ENCODE measurements at regions not wholly inside any gene's neighbourhood (a gene's known extent, or its start where the extent isn't known, plus 50 kb on each side); places are given as distances from the start of the nearest gene placed in this dataset.
A peak's percentile ranks its signal among the peaks of the same experiment; 100 is the strongest.

DNA sequence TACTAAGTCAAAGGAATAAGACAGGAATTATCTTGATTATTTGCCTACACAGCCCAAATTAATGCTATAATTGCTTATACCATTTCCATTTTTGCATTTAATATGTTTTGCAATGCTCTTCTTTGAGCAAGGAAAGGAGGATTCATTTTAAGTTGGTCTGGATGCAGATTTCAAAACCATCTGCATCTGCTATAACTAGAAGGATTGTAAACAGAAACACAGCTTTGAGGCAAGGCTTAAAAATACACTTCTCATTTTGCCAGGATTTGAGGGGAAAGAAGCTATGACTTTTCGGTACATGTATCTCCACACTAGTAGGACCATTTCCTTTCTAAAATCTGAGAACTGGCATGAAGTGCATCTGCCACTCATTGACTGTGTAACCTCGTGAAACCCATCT lies 95.9 kb upstream of the MTNR1B start:
- in situ Hi-C loops (cut with HindIII; ENCODE audit: low pct_ligation_motif_present, low pct_unique_long_range_greater_than_20kb, low sequenced_read_pairs): no loop called here
- no peak for DNase-seq

DNA sequence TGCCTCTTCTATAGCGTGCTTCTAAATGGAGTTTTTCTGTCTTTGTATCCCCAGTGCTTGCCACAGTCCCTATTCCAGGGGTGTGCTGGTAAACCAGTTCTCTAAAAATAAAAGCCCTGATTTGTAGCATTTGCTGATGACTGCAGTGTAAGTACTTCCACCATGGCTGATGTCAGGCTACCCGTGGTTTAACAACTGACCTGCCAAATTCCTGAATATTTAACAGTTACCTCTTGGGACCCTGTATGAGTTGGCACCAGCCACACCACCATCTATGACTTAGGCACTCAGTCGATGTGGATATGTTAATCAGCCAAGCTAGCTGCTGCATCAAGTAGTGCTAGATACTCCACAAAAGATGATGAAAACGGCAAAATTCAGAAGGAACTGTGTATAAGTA lies 94.0 kb upstream of the MTNR1B start:
- DNase-seq: no peak
- in situ Hi-C loops (cut with HindIII; ENCODE audit: low pct_ligation_motif_present, low pct_unique_long_range_greater_than_20kb, low sequenced_read_pairs): no loop called here

DNA sequence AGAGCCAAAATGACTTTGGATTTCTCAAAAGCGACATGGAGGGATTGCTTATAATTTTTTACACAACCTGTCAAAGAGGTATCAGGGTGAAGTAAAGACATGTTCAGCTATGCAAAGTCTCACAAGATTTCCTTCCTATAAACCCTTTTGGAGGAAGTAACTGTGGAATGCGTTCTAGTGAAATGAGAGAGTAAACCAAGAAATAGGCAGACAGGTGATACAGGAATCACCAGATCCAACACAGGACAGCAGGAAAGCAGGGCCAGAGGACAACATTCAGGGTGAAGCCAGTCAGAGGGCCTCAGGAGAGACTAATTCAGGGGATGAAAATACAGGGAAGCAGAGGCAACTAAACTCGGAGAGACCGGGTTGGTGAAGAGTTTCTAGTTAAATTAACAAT lies 90.4 kb upstream of the MTNR1B start:
- in situ Hi-C loops (cut with HindIII; ENCODE audit: low pct_ligation_motif_present, low pct_unique_long_range_greater_than_20kb, low sequenced_read_pairs): no loop called here
- no peak for DNase-seq

DNA sequence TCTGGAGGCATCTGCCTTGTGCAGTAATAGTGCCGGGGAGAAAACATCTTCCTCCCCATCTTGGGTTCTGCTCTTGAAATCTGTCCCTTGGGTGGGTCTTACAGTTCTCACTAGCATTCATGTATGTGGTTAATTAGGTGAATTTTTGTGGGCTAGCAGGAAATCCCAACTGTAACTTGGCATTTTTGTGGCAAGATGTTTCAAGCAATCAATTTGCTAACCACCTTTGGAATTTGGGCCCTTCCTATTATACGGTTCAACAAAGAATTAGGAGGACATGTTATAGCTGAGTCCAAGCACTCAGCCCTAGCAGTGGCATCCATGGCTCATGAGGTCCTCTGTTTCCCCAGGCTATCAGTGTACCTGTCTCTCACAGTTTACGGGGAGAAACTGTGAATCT lies 89.1 kb upstream of the MTNR1B start:
- in situ Hi-C loops (cut with HindIII; ENCODE audit: low pct_ligation_motif_present, low pct_unique_long_range_greater_than_20kb, low sequenced_read_pairs): no loop called here
- no peak for DNase-seq

DNA sequence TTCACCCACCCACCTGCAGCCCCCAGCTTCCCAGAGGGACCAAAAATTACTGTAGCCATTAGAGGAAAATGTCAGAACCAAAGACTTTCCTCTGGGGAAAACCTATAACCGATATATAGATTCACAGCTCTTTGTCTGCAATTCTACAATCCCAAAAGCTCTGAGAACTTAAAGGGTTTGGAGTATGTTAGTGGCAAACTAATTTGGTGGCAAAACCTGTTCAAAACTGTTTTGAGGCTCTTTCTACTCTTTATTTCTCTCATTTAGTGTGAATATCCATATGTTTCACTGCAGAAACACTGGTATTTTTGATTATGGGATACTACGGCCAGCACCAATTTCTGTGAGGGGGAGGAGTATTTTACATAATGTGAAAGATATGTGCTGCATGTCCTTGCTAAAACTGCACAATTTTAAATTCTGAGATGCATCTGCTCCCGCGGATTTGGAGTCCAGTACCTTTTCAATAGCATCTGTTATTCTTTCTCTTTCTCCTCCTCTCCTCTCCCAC lies 87.5 kb upstream of the MTNR1B start:
- DNase-seq: no peak
- in situ Hi-C loops (cut with HindIII; ENCODE audit: low pct_ligation_motif_present, low pct_unique_long_range_greater_than_20kb, low sequenced_read_pairs): no loop called here

DNA sequence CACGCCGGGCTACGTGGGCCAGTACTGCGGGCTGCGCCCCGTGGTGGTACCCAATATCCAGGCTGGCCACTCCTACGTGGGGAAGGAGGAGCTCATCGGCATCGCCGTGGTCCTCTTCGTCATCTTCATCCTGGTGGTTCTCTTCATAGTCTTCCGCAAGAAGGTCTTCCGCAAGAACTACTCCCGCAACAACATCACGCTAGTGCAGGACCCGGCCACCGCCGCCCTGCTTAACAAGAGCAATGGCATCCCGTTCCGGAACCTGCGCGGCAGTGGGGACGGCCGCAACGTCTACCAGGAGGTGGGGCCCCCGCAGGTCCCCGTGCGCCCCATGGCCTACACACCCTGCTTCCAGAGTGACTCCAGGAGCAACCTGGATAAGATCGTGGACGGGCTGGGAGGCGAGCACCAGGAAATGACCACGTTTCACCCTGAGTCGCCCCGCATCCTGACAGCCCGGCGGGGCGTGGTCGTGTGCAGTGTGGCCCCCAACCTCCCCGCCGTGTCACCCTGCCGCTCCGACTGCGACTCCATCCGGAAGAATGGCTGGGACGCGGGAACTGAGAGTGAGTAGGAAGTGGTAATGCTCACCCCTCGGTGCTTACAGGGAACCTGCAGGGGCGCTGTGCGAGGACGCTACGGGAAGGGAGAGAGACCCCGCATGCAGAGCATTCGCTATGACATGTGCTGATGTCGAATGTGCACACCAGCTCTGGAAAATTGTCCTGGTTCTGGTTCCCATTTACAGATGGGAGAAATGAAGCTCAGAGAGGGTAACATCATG lies 86.4 kb upstream of the MTNR1B start:
- no peak for DNase-seq
- in situ Hi-C loops (cut with HindIII; ENCODE audit: low pct_ligation_motif_present, low pct_unique_long_range_greater_than_20kb, low sequenced_read_pairs): no loop called here

DNA sequence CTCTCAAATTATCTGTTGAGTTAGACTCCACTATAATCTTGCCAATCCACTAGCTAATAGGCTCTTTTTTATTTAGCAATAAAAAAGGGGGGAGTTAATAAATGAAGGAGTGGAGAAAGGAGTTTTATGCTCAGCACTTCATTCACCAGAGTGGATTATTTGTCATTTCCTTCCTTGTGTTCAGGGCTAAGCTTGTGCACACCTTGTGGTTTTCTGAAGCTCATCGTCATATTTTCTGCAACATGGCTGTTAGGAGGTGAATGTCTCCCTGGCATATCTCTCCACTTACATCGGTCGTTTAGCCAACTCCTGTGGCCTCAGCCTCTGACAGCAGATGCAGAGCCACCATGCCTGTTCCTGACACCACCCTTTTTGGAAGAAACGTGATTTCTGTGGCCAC lies 83.9 kb upstream of the MTNR1B start:
- in situ Hi-C loops (cut with HindIII; ENCODE audit: low pct_ligation_motif_present, low pct_unique_long_range_greater_than_20kb, low sequenced_read_pairs): no loop called here
- DNase-seq: no peak

DNA sequence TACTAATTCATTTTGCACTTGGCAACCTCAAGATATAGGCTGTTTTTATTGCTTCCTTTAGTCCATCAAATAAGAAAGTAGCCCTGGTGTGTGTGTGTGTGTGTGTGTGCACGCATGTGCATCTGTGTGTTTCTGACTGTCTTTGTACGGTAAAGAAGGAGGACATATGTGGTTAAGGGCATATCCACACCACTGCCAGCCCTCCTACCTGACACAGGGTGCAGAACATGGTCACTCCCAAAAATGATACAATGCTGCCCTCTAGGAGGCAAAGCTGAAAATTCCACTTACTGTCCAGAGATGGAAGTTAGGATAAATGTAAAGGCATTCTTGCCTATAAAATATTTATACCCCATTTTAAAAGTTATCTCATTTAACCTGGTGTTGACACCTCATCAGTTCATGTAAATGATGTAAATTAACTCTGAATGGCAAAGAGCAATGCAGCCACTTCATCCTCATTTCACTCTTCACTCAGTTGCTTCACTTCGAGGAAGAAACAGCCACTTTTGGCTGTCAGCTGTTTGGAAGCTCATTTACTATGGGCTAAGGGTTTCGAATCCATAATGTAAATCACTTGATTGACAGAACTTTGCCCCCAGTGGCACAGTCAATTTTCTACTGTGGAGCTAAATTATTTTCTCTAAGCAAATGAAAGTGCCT lies 83.1 kb upstream of the MTNR1B start:
- DNase-seq: peak; percentile 61
- in situ Hi-C loops (cut with HindIII; ENCODE audit: low pct_ligation_motif_present, low pct_unique_long_range_greater_than_20kb, low sequenced_read_pairs): no loop called here

DNA sequence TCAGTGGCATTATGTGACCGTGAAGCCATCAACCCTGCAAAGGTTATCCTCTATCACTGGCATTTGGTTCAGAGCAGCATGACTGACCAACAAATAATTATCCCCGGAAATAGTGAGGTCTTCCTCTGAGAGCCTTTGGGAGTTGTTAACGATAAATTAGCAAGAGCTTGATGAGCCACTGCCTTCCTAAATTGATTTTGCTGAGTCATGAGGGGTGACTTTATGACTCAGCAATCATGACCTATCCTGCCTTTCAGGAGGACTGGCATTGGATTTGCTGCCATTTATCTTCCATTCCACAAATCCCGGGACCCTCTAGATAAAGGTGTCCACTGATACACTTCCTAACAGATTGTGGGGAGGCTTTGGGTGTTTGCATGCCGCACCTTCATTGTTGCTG lies 80.8 kb upstream of the MTNR1B start:
- in situ Hi-C loops (cut with HindIII; ENCODE audit: low pct_ligation_motif_present, low pct_unique_long_range_greater_than_20kb, low sequenced_read_pairs): no loop called here
- DNase-seq: no peak

DNA sequence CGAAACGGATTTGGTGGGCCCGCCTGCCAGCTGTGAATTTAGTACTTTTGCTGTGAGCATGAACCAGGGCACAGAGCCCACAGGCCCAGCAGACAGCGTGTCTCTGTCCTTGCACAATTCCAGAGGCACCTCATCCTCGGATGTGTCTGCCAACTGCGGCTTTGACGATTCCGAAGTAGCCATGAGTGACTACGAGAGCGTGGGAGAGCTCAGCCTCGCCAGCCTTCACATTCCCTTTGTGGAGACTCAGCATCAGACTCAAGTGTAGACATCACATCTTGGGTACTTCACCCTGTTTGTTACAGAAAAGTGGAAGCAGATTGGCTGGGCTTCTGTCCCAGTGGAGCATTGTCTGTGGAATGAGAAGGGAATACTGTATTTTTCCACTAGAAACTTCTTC lies 78.6 kb upstream of the MTNR1B start:
- in situ Hi-C loops (cut with HindIII; ENCODE audit: low pct_ligation_motif_present, low pct_unique_long_range_greater_than_20kb, low sequenced_read_pairs): no loop called here

DNA sequence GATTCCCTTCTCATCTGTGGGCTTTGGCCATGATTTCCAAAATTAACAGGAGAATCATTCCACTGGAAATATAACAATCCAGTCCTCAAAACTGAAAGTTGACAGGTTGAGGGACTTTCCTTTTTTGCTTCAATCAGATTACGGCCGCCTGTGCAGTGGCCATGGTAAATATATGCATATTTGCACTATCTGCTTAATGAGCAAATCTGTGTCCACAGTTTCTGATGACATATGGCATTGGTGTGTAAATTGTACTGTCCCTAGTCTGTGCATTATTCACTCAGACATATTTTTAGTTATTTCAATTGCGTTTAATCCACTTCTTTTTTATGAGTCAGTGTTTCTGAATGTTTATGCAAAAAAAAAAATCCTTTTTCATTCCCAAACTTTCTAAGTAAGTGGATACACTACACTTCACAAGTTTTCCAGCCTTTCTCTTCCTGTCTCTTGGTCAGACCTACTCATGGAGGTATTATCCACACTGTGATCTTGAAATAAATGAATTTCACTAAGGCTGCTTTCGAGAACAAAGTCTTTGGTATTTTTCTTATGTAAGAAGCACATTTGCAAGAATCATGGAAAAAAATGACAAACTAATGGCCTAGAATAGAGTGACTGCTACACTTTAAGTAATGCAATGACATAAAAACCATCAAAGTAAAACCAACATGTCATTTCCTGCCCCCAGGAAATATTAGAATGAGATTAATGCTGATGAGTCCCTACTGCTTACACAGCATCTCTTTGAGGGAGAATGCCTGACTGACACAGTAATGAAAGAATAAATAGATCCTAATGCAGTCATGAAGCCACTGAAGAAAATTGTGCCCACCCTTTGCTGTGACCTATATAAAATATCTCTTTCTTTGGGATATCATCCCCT lies 76.4 kb upstream of the MTNR1B start:
- DNase-seq: no peak
- in situ Hi-C loops (cut with HindIII; ENCODE audit: low pct_ligation_motif_present, low pct_unique_long_range_greater_than_20kb, low sequenced_read_pairs): no loop called here

More for the DNA sequence above, 78.6 kb upstream of the MTNR1B start:
- DNase-seq: no peak

DNA sequence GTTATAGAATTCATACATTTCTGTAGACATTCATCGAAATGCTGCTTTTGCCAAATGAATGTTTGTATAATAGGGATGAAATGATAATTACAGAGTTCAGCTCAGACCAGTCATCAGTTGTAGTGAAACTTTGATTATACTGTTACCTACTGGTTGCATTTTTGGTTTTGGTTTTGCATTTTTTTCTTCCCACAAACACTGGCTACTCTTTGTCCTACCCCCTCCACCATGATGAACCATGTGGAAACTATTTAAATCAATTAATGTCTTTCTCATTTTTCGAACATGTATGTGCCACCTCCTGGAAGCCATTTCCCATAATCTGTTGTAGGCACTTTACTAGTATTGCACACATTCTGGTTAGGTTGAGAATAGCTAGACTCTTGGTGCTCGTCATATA lies 75.3 kb upstream of the MTNR1B start:
- DNase-seq: no peak
- in situ Hi-C loops (cut with HindIII; ENCODE audit: low pct_ligation_motif_present, low pct_unique_long_range_greater_than_20kb, low sequenced_read_pairs): no loop called here

DNA sequence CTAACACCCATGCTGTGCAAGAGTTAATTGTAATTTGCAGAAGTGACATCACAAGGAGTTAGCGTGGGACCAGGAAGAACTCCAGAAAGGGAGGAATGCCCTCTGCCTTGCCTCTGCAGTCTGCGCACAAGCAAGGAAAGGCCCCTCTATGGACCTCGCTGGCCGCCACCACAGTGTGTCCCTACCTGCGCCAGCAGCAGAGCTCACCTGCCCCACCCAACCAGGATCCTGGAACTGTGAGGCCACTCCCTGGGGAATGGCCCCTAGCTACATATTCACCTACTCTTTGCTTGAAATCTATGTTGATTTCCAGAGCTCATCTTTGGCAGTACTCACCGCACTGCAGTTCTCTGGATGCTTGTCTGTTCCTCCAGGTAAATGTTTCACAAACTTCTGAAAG lies 72.0 kb upstream of the MTNR1B start:
- in situ Hi-C loops (cut with HindIII; ENCODE audit: low pct_ligation_motif_present, low pct_unique_long_range_greater_than_20kb, low sequenced_read_pairs): no loop called here
- no peak for DNase-seq

DNA sequence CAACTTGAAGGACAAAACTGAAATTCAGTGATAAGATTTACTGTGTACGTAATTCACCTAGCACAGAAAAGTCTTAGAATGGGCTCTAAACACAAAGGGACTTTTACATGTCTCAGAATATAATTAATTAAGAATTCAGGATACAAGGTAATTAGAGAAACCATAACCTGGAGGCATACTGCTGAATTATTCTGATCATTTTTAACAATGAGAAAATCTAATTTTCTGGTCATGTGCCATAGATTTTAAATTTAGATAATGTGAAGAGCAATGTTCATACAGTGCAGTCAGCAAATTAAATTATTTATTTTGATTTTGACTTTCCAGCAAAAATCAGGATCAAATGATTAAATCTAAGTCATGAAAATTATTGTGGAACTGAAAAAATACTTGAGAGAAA lies 67.0 kb upstream of the MTNR1B start:
- in situ Hi-C loops (cut with HindIII; ENCODE audit: low pct_ligation_motif_present, low pct_unique_long_range_greater_than_20kb, low sequenced_read_pairs): no loop called here

DNA sequence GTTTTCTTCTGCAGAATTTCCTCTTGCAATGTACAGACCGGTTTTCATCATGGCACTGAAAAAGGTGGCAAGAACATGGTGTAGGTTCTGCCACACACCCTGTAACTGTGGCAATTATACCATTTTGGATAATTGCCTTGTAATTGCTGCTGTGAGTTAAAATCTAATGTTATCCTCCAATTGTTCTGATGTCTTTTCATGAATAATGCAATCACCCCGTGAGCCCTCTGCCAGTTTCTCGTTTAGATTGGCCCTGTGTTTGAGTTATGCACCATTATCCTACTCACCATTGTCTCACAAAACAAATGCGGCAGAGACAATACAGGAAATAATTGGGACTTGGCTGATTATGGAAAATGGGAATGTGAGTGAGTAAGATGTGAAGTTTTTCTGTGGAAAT lies 61.8 kb upstream of the MTNR1B start:
- in situ Hi-C loops (cut with HindIII; ENCODE audit: low pct_ligation_motif_present, low pct_unique_long_range_greater_than_20kb, low sequenced_read_pairs): no loop called here
- no peak for DNase-seq

More for the DNA sequence above, 67.0 kb upstream of the MTNR1B start:
- DNase-seq: no peak

DNA sequence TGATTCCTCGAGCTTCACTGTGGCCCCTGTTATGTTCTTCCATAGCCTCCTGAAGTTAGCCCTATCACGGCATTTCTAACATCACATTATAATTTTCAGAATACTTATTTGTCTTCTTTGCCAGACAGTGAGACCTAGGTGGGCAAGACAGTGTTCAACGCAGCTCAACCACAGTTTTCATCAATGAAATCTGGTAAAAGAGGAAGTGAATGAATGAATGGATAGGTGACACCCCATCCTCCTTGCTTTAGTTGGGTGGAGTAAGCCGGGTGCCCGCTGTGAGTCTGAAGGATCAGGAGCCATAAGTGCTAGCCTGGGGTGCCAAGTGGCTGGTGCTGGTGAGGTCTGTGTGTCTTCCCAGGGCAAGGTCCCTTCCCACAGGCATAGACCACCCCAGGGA lies 60.2 kb upstream of the MTNR1B start:
- no peak for DNase-seq
- in situ Hi-C loops (cut with HindIII; ENCODE audit: low pct_ligation_motif_present, low pct_unique_long_range_greater_than_20kb, low sequenced_read_pairs): no loop called here

DNA sequence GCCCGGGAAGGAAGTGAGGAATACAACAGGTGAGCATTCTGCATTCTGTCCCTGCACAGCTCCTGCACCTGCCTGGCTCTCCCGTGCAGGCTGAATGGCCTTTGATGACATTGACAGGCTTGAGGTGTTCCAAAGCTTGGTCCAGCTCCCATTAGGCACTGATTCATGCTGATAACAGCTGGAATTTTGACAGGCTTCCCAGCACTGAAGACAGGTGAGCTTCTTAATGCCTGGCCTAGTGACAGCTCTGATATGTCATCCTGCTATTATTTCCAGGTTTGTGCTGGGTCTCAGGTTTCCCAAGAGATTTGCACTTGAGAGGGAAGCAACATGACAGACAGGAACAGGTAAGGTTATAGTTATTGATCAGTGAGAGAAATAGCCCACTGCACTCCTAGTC lies 58.0 kb upstream of the MTNR1B start:
- in situ Hi-C loops (cut with HindIII; ENCODE audit: low pct_ligation_motif_present, low pct_unique_long_range_greater_than_20kb, low sequenced_read_pairs): no loop called here

DNA sequence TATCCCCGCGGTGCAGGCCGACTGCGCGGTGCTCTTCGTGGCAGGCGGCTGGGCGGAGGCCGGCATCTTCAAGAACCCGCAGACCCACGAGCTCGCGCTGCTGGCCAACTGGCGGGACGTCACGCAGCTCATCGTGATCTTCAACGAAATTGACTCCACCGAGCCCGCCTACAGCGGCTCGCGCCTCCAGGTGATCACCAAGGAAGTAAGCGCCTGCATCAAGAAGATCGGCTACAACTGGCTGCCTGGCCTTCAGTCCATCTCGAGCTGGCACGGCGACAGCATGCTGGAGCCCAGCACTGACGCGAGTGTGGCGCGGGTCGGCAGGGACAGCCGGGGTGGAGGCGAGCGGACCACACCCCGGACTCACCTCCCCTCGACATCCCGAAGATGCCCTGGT lies 53.9 kb upstream of the MTNR1B start:
- no peak for DNase-seq
- in situ Hi-C loops (cut with HindIII; ENCODE audit: low pct_ligation_motif_present, low pct_unique_long_range_greater_than_20kb, low sequenced_read_pairs): no loop called here

More for the DNA sequence above, 58.0 kb upstream of the MTNR1B start:
- no peak for DNase-seq

DNA sequence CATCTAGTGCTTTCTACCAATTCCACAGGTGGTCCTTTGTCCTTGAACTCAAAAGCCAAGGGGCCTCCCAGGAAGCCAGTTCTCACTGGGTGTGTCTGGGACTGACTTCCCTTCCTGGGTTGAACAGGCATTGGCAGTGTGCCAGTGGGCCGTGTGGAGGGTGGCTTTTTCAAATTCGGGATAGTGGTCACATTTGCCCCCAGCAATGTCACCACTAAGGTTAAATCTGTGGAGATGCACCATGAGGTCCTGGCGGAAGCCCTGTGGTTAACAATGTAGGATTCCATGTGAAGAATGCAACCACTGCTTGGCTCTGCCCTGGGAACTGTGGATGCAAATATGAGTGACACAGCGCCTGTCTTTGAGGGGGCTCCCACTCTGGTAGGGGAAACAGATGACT lies 53.2 kb upstream of the MTNR1B start:
- DNase-seq: no peak
- in situ Hi-C loops (cut with HindIII; ENCODE audit: low pct_ligation_motif_present, low pct_unique_long_range_greater_than_20kb, low sequenced_read_pairs): no loop called here
